OCI-LY3 (cell line): ENCODE measurements at regions not wholly inside any gene's neighbourhood (a gene's known extent, or its start where the extent isn't known, plus 50 kb on each side); places are given as distances from the start of the nearest gene placed in this dataset.

Source experiments
- H2AFZ ChIP-seq: fragments of 200-600, 300-600 bp; shearing (Covaris generic); 2 replicates; pipeline ENCODE4 v1.6.0; 2014; ENCODE audit warnings: antibody characterized with exemption, low read depth, low read length
- H3K27ac ChIP-seq: fragments of 200-600, 300-600 bp; sonication (generic); 2 replicates; pipeline ENCODE4 v1.5.1; 2014; ENCODE audit warnings: mild to moderate bottlenecking, low read length, moderate library complexity, mixed read lengths
- H3K27me3 ChIP-seq: fragments of 200-600, 300-600 bp; sonication (generic); 2 replicates; pipeline ENCODE4 v1.6.1; 2014; ENCODE audit warnings: low read depth, low read length, mixed read lengths
- H3K36me3 ChIP-seq: fragments of 200-600, 300-600 bp; sonication (generic); replicated peaks from 2 replicates; pipeline ENCODE3; 2014; ENCODE audit warnings: low read depth, low read length, mixed read lengths
- H3K4me1 ChIP-seq: fragments of 300-600, 200-600 bp; sonication (generic); 2 replicates; pipeline ENCODE4 v1.6.1; 2014; ENCODE audit warnings: low read length, mixed read lengths
- H3K4me2 ChIP-seq: fragments of 200-600, 300-600 bp; sonication (generic); 2 replicates; pipeline ENCODE4 v1.6.1; 2014; ENCODE audit warnings: low read length, mixed read lengths
- H3K4me3 ChIP-seq: fragments of 300-600, 200-600 bp; sonication (generic); 2 replicates; pipeline ENCODE4 v1.5.1; 2014; ENCODE audit warnings: antibody characterized with exemption, mild to moderate bottlenecking, low read length, moderate library complexity
- H3K79me2 ChIP-seq: fragments of 300-600, 200-600 bp; shearing (Covaris generic); 2 replicates; pipeline ENCODE4 v1.6.1; 2014; ENCODE audit warnings: mild to moderate bottlenecking, low read length, mixed read lengths
- H3K9ac ChIP-seq: fragments of 300-600, 200-600 bp; shearing (Covaris generic); 2 replicates; pipeline ENCODE4 v1.6.0; 2014; ENCODE audit warnings: mild to moderate bottlenecking, low read length, moderate library complexity
- H3K9me3 ChIP-seq: fragments of 200-600, 300-600 bp; shearing (Covaris generic); 2 replicates; pipeline ENCODE4 v1.6.1; 2014; ENCODE audit warnings: low read length, mixed read lengths; ENCODE audit not compliant: insufficient read depth
- H4K20me1 ChIP-seq: fragments of 200-600, 300-600 bp; sonication (generic); 2 replicates; pipeline ENCODE4 v1.6.1; 2016; ENCODE audit warnings: low read length, mixed read lengths; ENCODE audit not compliant: insufficient read depth
- EZH2phosphoT487 ChIP-seq: fragments of 200-600 bp; shearing (Covaris generic); IDR thresholded peaks from 2 replicates; pipeline ENCODE4 v1.6.1; 2018; ENCODE audit warnings: antibody characterized with exemption, mixed run types, low read depth
- TF ChIP-seq, protein P1 (sequence below): fragments of 200-600, 300-600 bp; sonication (generic); IDR thresholded peaks from 2 replicates; pipeline ENCODE4 v1.5.1; 2014; ENCODE audit warnings: antibody characterized with exemption, low read length, low read depth

DNA sequence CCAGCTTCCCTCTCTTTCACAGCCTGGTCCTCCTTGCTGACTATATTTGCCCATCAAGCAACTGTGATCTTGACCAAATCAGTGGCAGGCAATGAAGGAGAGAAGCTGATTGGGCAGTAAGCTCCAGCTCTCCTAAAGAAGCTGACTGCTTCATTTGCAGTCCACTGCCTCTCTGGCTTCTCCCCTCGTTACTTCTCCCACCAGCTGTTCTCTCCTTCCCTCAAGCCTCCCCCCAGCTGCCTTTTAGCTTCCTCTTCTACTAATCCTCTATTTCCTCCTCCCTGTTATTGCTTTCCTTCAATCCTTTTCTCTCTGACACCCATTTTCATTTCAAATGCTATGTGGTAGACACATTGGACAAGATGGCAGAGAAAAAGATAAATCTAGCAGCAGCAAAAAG is 474.7 kb upstream of the UBE2E2 start:
- H3K4me1 ChIP-seq, result no peaks in the 10 kb centered on the region
- no peaks in the 10 kb centered on the region for H4K20me1 ChIP-seq
- H3K79me2 ChIP-seq, result no peaks in the 10 kb centered on the region
- no peaks in the 10 kb centered on the region for H3K36me3 ChIP-seq
- no peak overlapping the region for H3K4me2 ChIP-seq
- no peak overlapping the region for H3K4me3 ChIP-seq
- H3K27me3 ChIP-seq, result peaks cover 14% of the 10 kb centered on the region; the same call in 1 of the 2 replicates
- H3K27ac ChIP-seq, result no peak overlapping the region
- TF ChIP-seq, protein P1, sequence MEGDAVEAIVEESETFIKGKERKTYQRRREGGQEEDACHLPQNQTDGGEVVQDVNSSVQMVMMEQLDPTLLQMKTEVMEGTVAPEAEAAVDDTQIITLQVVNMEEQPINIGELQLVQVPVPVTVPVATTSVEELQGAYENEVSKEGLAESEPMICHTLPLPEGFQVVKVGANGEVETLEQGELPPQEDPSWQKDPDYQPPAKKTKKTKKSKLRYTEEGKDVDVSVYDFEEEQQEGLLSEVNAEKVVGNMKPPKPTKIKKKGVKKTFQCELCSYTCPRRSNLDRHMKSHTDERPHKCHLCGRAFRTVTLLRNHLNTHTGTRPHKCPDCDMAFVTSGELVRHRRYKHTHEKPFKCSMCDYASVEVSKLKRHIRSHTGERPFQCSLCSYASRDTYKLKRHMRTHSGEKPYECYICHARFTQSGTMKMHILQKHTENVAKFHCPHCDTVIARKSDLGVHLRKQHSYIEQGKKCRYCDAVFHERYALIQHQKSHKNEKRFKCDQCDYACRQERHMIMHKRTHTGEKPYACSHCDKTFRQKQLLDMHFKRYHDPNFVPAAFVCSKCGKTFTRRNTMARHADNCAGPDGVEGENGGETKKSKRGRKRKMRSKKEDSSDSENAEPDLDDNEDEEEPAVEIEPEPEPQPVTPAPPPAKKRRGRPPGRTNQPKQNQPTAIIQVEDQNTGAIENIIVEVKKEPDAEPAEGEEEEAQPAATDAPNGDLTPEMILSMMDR, result no peak
- no peak for TF ChIP-seq EZH2phosphoT487
- H2AFZ ChIP-seq, result no peak overlapping the region
- H3K9ac ChIP-seq, result no peak overlapping the region
- H3K9me3 ChIP-seq, result no peaks in the 10 kb centered on the region

DNA sequence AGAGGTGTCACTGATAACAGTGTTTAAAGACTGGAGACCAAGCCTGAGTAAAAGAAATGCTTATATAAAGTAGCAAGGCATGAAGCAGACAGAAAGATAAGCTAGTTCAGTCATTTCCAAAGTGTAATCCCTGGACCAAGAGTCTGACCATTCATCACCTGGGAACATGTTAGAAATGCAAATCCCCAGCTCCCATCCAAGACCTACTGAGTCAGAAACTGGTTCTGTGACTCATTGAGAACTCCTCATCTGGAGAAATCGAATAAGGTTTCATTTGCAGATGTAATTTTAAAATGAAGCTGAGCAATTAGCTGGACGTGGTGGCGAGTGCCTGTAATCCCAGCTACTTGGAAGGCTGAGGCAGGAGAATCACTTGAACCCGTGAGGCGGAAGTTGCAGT is 473.9 kb upstream of the UBE2E2 start:
- Histone ChIP-seq H4K20me1 (no peaks in the 10 kb centered on the region), H3K9ac (no peak overlapping the region), H3K4me1 (no peaks in the 10 kb centered on the region), H3K4me2 (no peak overlapping the region), H3K9me3 (no peaks in the 10 kb centered on the region), H3K79me2 (no peaks in the 10 kb centered on the region), H2AFZ (no peak overlapping the region), H3K36me3 (no peaks in the 10 kb centered on the region), H3K27me3 (peaks cover 14% of the 10 kb centered on the region; the same call in 1 of the 2 replicates), H3K27ac (no peak overlapping the region), H3K4me3 (no peak overlapping the region)
- TF ChIP-seq, protein P1, result no peak
- no peak for TF ChIP-seq EZH2phosphoT487

DNA sequence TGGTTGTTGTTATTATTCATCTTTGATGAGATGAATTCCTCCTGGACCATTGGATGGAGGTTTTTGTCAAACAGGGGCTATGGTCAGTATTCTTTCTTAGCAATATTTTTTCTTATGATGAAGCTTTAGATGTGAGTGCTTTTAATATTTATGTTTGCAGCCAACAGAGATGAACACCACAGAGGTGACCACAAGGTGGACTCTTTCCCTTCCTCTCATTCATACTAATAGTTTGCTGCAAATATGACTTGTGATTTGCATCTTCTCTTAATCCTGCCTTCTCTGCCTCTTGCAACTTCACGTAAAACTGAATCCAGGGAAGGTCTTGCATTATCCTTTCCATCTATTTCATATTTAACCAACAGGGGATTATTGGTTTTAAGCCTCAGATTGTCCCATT is 473.1 kb upstream of the UBE2E2 start:
- H3K27ac ChIP-seq, result no peak overlapping the region
- no peak overlapping the region for H3K4me3 ChIP-seq
- no peak overlapping the region for H3K9ac ChIP-seq
- H3K36me3 ChIP-seq, result no peaks in the 10 kb centered on the region
- H2AFZ ChIP-seq, result no peak overlapping the region
- no peaks in the 10 kb centered on the region for H3K4me1 ChIP-seq
- H3K27me3 ChIP-seq, result peaks cover 14% of the 10 kb centered on the region; the same call in 1 of the 2 replicates
- no peak overlapping the region for H3K4me2 ChIP-seq
- no peaks in the 10 kb centered on the region for H3K79me2 ChIP-seq
- no peaks in the 10 kb centered on the region for H3K9me3 ChIP-seq
- TF ChIP-seq, protein P1, result peak; percentile 33
- TF ChIP-seq EZH2phosphoT487, result no peak
- no peaks in the 10 kb centered on the region for H4K20me1 ChIP-seq

DNA sequence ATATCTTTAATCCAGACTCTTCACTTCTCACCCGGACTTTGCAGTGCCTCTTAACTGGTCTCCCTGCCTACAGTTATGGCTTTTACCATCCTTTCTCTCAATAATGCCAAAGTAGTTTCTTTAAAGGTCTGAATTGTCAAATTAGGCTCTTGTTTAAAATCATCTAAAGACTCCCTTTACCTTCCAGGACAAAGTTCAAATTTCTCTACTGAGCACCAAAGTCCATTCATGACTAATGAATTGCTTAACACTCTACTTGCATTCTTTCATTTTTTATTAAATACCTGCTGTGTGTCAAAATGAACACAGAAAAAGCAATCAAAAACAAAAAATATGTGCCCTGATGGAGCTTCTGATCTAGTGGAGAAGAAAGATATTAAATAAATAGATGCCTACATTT is 472.4 kb upstream of the UBE2E2 start:
- H3K9ac ChIP-seq, result no peak overlapping the region
- H3K4me3 ChIP-seq, result no peak overlapping the region
- H3K27ac ChIP-seq, result no peak overlapping the region
- H3K79me2 ChIP-seq, result no peaks in the 10 kb centered on the region
- TF ChIP-seq, protein P1, result no peak
- no peak for TF ChIP-seq EZH2phosphoT487
- peaks cover 14% of the 10 kb centered on the region; the same call in 1 of the 2 replicates for H3K27me3 ChIP-seq
- H4K20me1 ChIP-seq, result no peaks in the 10 kb centered on the region
- H2AFZ ChIP-seq, result no peak overlapping the region
- H3K4me1 ChIP-seq, result no peaks in the 10 kb centered on the region
- H3K9me3 ChIP-seq, result no peaks in the 10 kb centered on the region
- no peaks in the 10 kb centered on the region for H3K36me3 ChIP-seq
- no peak overlapping the region for H3K4me2 ChIP-seq
